A549 (cell line): ENCODE measurements at regions not wholly inside any gene's neighbourhood (a gene's known extent, or its start where the extent isn't known, plus 50 kb on each side); places are given as distances from the start of the nearest gene placed in this dataset.

Experiments used
- ATAC-seq, 2 experiments: fragments of 200-7000 bp in 1 of 2; fragments of >200 bp in 1 of 2; cut with Nextera tagmentation in 1 of 2; cut with Tn5 transposase in 1 of 2; 3 replicates each; pipeline versions ENCODE4 v1.8.0 to v1.9.1; 2018 to 2020; ENCODE audit warnings: mild to moderate bottlenecking in 1 of 2, moderate library complexity in 1 of 2
- CTCF ChIA-PET: fragments of 300-600 bp; sonication (Branson Sonifier 250); formaldehyde crosslinking; extraction: SDS; loops from one replicate; lab custom pipeline; 2021; ENCODE audit warnings: antibody characterized with exemption, inconsistent platforms; lab: Yijun Ruan, JAX
- POLR2A ChIA-PET: fragments of 350-600 bp; formaldehyde crosslinking; extraction: SDS; loops from one replicate; lab custom pipeline; 2021; ENCODE audit warnings: antibody characterized with exemption, inconsistent platforms; lab: Yijun Ruan, JAX
- DNase-seq, 2 experiments: peaks; one replicate each; pipeline versions ENCODE4 v3.0.0 to v3.0.0-alpha.2; 2011 to 2016; ENCODE audit warnings: low read depth in 1 of 2, low spot score in 1 of 2
- FAIRE-seq: peaks from 2 replicates; lab custom pipeline; 2011; peaks lifted over from hg19 to GRCh38; lab: Jason Lieb, UNC
- H3K27ac ChIP-seq, 2 experiments: fragments of >200 bp; sonication (Bioruptor Twin); formaldehyde crosslinking; 3 replicates each; pipeline ENCODE4 v1.5.1; 2016 to 2017
- H3K4me1 ChIP-seq: fragments of >200 bp; sonication (Bioruptor Twin); formaldehyde crosslinking; 3 replicates; pipeline ENCODE4 v1.6.1; 2016
- H3K4me2 ChIP-seq: fragments of >200 bp; sonication (Bioruptor Twin); formaldehyde crosslinking; 3 replicates; pipeline ENCODE4 v1.6.1; 2016
- H3K4me3 ChIP-seq: fragments of >200 bp; sonication (Bioruptor Twin); formaldehyde crosslinking; 3 replicates; pipeline ENCODE4 v1.5.1; 2016
- H3K9me3 ChIP-seq: fragments of >200 bp; sonication (Bioruptor Twin); formaldehyde crosslinking; 3 replicates; pipeline ENCODE4 v1.6.1; 2016
- CBX8 ChIP-seq: fragments of 200-600 bp; sonication (generic); IDR thresholded peaks from 2 replicates; pipeline ENCODE4 v1.6.1; 2016
- EHMT2 ChIP-seq: fragments of 200-600 bp; sonication (generic); IDR thresholded peaks from 2 replicates; pipeline ENCODE4 v1.6.1; 2016; ENCODE audit warnings: antibody characterized with exemption, low read depth, mild to moderate bottlenecking, moderate library complexity
- FOSB ChIP-seq: fragments of 250-450 bp; sonication (Bioruptor Pico); IDR thresholded peaks from 2 replicates; pipeline ENCODE4 v1.5.0; 2020; ENCODE audit warnings: mild to moderate bottlenecking, moderate library complexity
- HEYL ChIP-seq: fragments of 250-450 bp; sonication (Bioruptor Pico); IDR thresholded peaks from 2 replicates; pipeline ENCODE4 v1.8.0; 2021; ENCODE audit warnings: mild to moderate bottlenecking, moderate library complexity
- HOXA7 ChIP-seq: fragments of 250-450 bp; sonication (Bioruptor Pico); IDR thresholded peaks from 2 replicates; pipeline ENCODE4 v1.5.0; 2020; ENCODE audit warnings: mild to moderate bottlenecking, moderate library complexity
- HOXB13 ChIP-seq: fragments of 250-450 bp; sonication (Bioruptor Pico); IDR thresholded peaks from 2 replicates; pipeline ENCODE4 v1.5.0; 2020; ENCODE audit warnings: low read depth, mild to moderate bottlenecking, moderate library complexity
- HOXB5 ChIP-seq: fragments of 250-450 bp; sonication (Bioruptor Pico); IDR thresholded peaks from 2 replicates; pipeline ENCODE4 v1.5.0; 2020; ENCODE audit warnings: mild to moderate bottlenecking, moderate library complexity
- KDM1A ChIP-seq: fragments of 200-600 bp; sonication (generic); IDR thresholded peaks from 2 replicates; pipeline ENCODE4 v1.6.1; 2016; ENCODE audit warnings: low read depth, mild to moderate bottlenecking
- POLR2A ChIP-seq: IDR thresholded peaks from 2 replicates; pipeline ENCODE4 v1.6.1; 2012; ENCODE audit warnings: mild to moderate bottlenecking, low read length
- POLR2AphosphoS2 ChIP-seq: conservative IDR thresholded peaks from 2 replicates; pipeline ENCODE4 v1.6.1; 2012; ENCODE audit warnings: low read length, improper control_type of control experiment, inconsistent platforms
- RAD21 ChIP-seq, 2 experiments: fragments of >200 bp in 1 of 2; sonication (Bioruptor Twin) in 1 of 2; formaldehyde crosslinking in 1 of 2; IDR thresholded peaks in 1 of 2; conservative IDR thresholded peaks in 1 of 2; 2 replicates in 1 of 2; 3 replicates in 1 of 2; pipeline ENCODE4 v1.6.1; 2012 to 2018; ENCODE audit warnings: inconsistent platforms in 1 of 2
- RARB ChIP-seq: fragments of 250-450 bp; sonication (Bioruptor Pico); IDR thresholded peaks from 2 replicates; pipeline ENCODE4 v1.8.0; 2021; ENCODE audit warnings: mild to moderate bottlenecking, moderate library complexity
- RCOR1 ChIP-seq: fragments of 150-350 bp; IDR thresholded peaks from 2 replicates; pipeline ENCODE4 v1.6.1; 2014; ENCODE audit warnings: antibody characterized with exemption, low read length, low read depth
- RNF2 ChIP-seq: fragments of 200-600 bp; sonication (generic); IDR thresholded peaks from 2 replicates; pipeline ENCODE4 v1.6.1; 2016; ENCODE audit warnings: low read depth, mild to moderate bottlenecking, antibody characterized with exemption, moderate library complexity, borderline replicate concordance
- SMC3 ChIP-seq: fragments of >200 bp; sonication (Bioruptor Twin); formaldehyde crosslinking; IDR thresholded peaks from 3 replicates; pipeline ENCODE4 v1.6.1; 2018; ENCODE audit warnings: inconsistent platforms
- TFCP2L1 ChIP-seq: fragments of 250-450 bp; sonication (Bioruptor Pico); IDR thresholded peaks from 2 replicates; pipeline ENCODE4 v1.5.0; 2021; ENCODE audit warnings: mild to moderate bottlenecking
- ZFP36 ChIP-seq: fragments of 450-650 bp; IDR thresholded peaks from 2 replicates; pipeline ENCODE4 v1.6.1; 2014; ENCODE audit warnings: borderline replicate concordance; ENCODE audit not compliant: partially characterized antibody
- WGBS: methylation state at CpG from one replicate; pipeline ENCODE4 v1.1.6; 2017; ENCODE audit errors: missing lambda C conversion rate; 5-methylcytosine and 5-hydroxymethylcytosine counted together
- TF ChIP-seq, protein P1 (sequence below): IDR thresholded peaks from 2 replicates; pipeline ENCODE4 v1.6.1; 2012
- TF ChIP-seq, protein P2 (sequence below): fragments of 200-600 bp; sonication (generic); IDR thresholded peaks from 2 replicates; pipeline ENCODE4 v1.6.1; 2016; ENCODE audit warnings: antibody characterized with exemption, mild to moderate bottlenecking, moderate library complexity
- TF ChIP-seq, protein P3 (sequence below): IDR thresholded peaks from 2 replicates; pipeline ENCODE4 v1.6.1; 2012
- TF ChIP-seq, protein P4 (sequence below): fragments of >200 bp; sonication (Bioruptor Twin); formaldehyde crosslinking; IDR thresholded peaks from 2 replicates; pipeline ENCODE4 v1.6.1; 2016
- TF ChIP-seq, protein P5 (sequence below): fragments of 250-450 bp; sonication (Bioruptor Pico); IDR thresholded peaks from 2 replicates; pipeline ENCODE4 v1.5.0; 2021; ENCODE audit warnings: mild to moderate bottlenecking, moderate library complexity, borderline replicate concordance
- TF ChIP-seq, protein P6 (sequence below): fragments of 450-650 bp; IDR thresholded peaks from 2 replicates; pipeline ENCODE4 v1.6.1; 2014; ENCODE audit warnings: antibody characterized with exemption
- TF ChIP-seq, protein P7 (sequence below): fragments of 250-450 bp; sonication (Bioruptor Pico); IDR thresholded peaks from 2 replicates; pipeline ENCODE4 v1.5.0; 2020; ENCODE audit warnings: low read depth, mild to moderate bottlenecking, moderate library complexity

DNA sequence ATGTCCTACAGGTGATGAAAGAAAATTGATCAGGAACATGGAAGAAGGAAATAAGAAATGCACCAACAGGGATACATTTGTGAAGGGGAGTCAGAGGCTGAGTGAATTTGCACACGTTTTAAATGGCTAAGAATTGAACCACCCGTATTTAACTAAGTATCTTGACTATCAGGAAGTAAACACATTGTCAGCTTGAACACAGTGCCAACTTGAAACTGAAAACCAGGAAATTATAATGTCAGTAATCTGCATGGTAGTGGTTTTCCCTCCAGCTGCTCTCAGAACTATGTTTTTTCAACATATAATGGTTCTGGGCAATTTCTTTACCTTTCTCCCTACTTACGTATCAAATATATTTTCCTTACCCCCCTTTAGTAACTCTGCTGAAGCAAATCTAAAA is 366.5 kb upstream of the POU3F2 start:
- Histone ChIP-seq H3K4me1 (no peaks in the 10 kb centered on the region), H3K4me2 (no peak overlapping the region), H3K4me3 (no peak overlapping the region)
- CTCF ChIA-PET, result no interaction called here
- no peak for FAIRE-seq
- POLR2A ChIA-PET, result no interaction called here
- no peak for TF ChIP-seq TFCP2L1 (CRISPR knock-in tag)
- TF ChIP-seq RAD21 (conservative IDR thresholded peaks at IDR 0.05 in 1 of 2, IDR thresholded peaks at IDR 0.05 in 1 of 2), result no peak
- TF ChIP-seq, all 56 proteins: peak for 0
- ATAC-seq, result no peak
- WGBS, result 11% methylated on average over 3 of the region's 3 CpGs
- Histone ChIP-seq H3K27ac (no peak overlapping the region), H3K9me3 (no peaks in the 10 kb centered on the region)
- no peak for DNase-seq

DNA sequence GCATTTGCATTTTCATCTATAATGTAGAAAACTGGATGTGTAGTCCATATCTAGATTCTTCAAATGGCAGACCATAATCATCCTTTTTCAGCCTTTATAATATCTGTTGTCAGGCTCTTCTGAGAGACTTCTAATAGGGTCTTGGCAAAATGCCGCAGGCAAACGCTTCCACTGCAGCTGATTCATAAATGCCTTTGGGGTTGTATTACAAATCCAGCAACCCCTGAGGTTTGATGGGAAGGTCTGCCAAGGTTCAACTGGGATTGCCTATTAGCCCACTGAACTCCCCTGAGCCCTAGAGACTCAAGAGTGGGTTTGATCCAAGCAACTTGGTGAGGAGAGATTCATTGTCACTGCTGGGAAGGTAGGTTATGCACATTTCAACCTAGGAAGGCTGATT is 365.2 kb upstream of the POU3F2 start:
- no peaks in the 10 kb centered on the region for H3K4me1 ChIP-seq
- ATAC-seq, result no peak
- CTCF ChIA-PET, result no interaction called here
- no peak overlapping the region for H3K4me3 ChIP-seq
- no peak overlapping the region for H3K4me2 ChIP-seq
- no peaks in the 10 kb centered on the region for H3K9me3 ChIP-seq
- TF ChIP-seq RARB (no peak), HOXA7 (no peak), RNF2 (no peak), HOXB13 (no peak)
- TF ChIP-seq, protein P1, sequence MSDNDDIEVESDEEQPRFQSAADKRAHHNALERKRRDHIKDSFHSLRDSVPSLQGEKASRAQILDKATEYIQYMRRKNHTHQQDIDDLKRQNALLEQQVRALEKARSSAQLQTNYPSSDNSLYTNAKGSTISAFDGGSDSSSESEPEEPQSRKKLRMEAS, result no peak
- TF ChIP-seq, protein P2, sequence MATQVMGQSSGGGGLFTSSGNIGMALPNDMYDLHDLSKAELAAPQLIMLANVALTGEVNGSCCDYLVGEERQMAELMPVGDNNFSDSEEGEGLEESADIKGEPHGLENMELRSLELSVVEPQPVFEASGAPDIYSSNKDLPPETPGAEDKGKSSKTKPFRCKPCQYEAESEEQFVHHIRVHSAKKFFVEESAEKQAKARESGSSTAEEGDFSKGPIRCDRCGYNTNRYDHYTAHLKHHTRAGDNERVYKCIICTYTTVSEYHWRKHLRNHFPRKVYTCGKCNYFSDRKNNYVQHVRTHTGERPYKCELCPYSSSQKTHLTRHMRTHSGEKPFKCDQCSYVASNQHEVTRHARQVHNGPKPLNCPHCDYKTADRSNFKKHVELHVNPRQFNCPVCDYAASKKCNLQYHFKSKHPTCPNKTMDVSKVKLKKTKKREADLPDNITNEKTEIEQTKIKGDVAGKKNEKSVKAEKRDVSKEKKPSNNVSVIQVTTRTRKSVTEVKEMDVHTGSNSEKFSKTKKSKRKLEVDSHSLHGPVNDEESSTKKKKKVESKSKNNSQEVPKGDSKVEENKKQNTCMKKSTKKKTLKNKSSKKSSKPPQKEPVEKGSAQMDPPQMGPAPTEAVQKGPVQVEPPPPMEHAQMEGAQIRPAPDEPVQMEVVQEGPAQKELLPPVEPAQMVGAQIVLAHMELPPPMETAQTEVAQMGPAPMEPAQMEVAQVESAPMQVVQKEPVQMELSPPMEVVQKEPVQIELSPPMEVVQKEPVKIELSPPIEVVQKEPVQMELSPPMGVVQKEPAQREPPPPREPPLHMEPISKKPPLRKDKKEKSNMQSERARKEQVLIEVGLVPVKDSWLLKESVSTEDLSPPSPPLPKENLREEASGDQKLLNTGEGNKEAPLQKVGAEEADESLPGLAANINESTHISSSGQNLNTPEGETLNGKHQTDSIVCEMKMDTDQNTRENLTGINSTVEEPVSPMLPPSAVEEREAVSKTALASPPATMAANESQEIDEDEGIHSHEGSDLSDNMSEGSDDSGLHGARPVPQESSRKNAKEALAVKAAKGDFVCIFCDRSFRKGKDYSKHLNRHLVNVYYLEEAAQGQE, result no peak
- TF ChIP-seq, protein P3, sequence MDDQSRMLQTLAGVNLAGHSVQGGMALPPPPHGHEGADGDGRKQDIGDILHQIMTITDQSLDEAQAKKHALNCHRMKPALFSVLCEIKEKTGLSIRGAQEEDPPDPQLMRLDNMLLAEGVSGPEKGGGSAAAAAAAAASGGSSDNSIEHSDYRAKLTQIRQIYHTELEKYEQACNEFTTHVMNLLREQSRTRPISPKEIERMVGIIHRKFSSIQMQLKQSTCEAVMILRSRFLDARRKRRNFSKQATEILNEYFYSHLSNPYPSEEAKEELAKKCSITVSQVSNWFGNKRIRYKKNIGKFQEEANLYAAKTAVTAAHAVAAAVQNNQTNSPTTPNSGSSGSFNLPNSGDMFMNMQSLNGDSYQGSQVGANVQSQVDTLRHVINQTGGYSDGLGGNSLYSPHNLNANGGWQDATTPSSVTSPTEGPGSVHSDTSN, result no peak
- TF ChIP-seq, protein P4, sequence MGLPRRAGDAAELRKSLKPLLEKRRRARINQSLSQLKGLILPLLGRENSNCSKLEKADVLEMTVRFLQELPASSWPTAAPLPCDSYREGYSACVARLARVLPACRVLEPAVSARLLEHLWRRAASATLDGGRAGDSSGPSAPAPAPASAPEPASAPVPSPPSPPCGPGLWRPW, result no peak
- no peak overlapping the region for H3K27ac ChIP-seq
- POLR2A ChIA-PET, result no interaction called here
- no peak for DNase-seq
- WGBS, result 17% methylated on average over 2 of the region's 2 CpGs
- FAIRE-seq, result no peak

DNA sequence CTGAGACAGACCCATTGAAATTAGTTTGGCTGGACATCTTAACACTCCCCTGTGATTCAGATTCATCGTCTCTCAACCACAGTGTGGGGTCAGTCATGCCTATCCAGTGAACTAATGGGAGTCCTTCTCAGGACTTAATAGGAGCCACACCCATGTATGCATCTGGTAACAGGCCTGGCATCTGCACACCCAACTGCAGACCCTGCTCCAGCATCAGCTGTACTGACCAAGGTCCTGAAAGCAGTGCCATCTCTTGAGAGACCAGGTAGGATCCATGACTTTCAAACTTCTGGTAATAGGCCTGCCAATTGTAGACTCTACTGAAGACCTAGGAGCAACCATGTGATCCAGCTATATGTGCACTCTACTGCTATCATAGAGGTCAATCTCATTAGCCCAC is 363.6 kb upstream of the POU3F2 start:
- no peak overlapping the region for H3K4me2 ChIP-seq
- CTCF ChIA-PET, result no interaction called here
- no peak for DNase-seq
- no peak for FAIRE-seq
- H3K27ac ChIP-seq, result no peak overlapping the region
- POLR2A ChIA-PET, result no interaction called here
- no peak overlapping the region for H3K4me3 ChIP-seq
- no peaks in the 10 kb centered on the region for H3K4me1 ChIP-seq
- no peaks in the 10 kb centered on the region for H3K9me3 ChIP-seq
- no peak for ATAC-seq
- TF ChIP-seq HOXB5 (CRISPR knock-in tag) (no peak), SMC3 (no peak), HOXB13 (no peak), FOSB (no peak), RAD21 (conservative IDR thresholded peaks at IDR 0.05 in 1 of 2, IDR thresholded peaks at IDR 0.05 in 1 of 2) (no peak), POLR2AphosphoS2 (no peak), RCOR1 (no peak), ZFP36 (no peak), CBX8 (no peak), HEYL (CRISPR knock-in tag) (no peak), KDM1A (no peak), POLR2A (no peak), EHMT2 (no peak), RNF2 (no peak)
- TF ChIP-seq, protein P5, sequence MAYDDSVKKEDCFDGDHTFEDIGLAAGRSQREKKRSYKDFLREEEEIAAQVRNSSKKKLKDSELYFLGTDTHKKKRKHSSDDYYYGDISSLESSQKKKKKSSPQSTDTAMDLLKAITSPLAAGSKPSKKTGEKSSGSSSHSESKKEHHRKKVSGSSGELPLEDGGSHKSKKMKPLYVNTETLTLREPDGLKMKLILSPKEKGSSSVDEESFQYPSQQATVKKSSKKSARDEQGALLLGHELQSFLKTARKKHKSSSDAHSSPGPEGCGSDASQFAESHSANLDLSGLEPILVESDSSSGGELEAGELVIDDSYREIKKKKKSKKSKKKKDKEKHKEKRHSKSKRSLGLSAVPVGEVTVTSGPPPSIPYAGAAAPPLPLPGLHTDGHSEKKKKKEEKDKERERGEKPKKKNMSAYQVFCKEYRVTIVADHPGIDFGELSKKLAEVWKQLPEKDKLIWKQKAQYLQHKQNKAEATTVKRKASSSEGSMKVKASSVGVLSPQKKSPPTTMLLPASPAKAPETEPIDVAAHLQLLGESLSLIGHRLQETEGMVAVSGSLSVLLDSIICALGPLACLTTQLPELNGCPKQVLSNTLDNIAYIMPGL (CRISPR knock-in tag), result no peak
- TF ChIP-seq, protein P6, sequence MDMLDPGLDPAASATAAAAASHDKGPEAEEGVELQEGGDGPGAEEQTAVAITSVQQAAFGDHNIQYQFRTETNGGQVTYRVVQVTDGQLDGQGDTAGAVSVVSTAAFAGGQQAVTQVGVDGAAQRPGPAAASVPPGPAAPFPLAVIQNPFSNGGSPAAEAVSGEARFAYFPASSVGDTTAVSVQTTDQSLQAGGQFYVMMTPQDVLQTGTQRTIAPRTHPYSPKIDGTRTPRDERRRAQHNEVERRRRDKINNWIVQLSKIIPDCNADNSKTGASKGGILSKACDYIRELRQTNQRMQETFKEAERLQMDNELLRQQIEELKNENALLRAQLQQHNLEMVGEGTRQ, result no peak
- TF ChIP-seq, protein P7, sequence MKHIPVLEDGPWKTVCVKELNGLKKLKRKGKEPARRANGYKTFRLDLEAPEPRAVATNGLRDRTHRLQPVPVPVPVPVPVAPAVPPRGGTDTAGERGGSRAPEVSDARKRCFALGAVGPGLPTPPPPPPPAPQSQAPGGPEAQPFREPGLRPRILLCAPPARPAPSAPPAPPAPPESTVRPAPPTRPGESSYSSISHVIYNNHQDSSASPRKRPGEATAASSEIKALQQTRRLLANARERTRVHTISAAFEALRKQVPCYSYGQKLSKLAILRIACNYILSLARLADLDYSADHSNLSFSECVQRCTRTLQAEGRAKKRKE (CRISPR knock-in tag), result no peak
- WGBS, result 0% methylated on average over 1 of the region's 1 CpG
